HG02759 (cell line): ENCODE measurements at regions not wholly inside any gene's neighbourhood (a gene's known extent, or its start where the extent isn't known, plus 50 kb on each side); places are given as distances from the start of the nearest gene placed in this dataset.

Source experiments
- ATAC-seq: cut with Tn5 transposase; IDR thresholded peaks from one replicate; pipeline ENCODE4 v1.9.1; 2021; ENCODE audit warnings: mild to moderate bottlenecking, moderate library complexity; ENCODE audit not compliant: unreplicated experiment

DNA sequence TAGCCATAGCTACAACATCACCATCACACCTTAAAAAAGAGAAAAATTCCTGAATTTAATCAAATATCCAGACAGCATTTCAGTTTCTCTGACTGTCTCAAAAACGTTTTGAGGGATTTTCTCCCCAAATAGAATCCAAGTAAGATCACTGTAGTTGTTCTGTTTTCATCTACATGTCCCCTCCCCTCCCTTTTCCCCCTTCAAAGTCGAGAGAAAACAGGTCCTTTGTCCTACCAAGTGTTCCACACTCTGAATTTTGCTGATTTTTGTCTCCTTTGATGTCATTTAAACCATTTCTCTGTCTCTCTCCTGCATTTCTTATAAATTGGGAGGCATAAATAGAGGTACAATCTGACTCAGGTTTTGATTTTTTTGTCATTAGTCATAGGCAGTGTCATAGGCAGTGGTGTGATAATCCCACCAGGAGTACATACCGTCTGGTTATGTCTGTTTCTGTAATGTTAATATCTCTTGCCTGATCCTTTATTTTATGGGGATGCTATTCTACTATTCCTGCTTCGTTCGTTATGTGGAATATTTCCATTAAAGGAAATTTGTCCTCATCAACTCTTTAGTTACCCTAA lies 348.6 kb downstream of the PTTG2 start:
- no peak for ATAC-seq

DNA sequence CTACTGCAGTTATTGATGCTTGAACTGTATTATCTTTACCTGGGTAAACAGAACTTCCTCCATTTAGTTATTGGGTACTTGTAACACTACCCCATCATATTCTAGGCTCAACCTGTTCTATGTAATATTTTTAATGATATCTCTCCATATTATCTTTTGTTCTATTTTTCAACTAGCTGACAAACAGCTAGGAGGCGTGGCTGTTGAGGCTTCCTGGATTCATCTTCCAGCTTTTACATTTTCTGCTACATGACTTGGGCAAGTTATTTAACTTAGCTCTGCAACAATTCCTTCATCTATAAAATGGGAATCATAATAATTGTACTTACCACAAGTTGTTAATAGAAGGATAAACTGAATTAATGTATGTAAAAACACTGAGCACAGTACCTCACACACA lies 349.3 kb downstream of the PTTG2 start:
- no peak for ATAC-seq

DNA sequence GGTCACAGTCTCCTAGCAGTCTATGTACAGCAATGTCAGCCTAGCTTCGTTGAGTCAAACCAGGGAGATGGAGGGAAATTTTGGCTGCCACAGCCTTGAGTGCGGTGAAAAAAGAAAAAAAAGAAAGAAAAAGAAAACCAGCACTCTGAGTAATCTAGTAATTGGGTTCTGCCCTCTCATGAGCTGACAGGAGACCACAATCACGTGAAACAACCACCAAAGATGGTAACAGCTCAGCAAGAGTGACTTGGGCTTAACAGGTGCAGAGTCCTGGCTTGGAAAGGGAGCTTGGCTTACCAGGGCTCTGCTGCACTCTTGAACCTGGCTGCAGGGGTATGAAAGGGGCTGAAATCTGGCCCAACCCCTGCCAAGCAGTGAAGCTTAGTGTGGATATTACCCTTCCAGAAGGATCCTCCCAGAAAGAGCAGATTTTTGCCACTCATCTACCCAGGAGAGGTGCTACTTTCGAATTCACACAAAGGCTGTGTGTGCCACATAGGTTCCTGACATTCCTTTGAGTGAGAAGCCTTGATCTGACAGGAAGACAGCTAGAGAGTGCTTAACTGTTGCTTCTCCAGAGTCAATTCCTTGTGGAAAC lies 350.3 kb downstream of the PTTG2 start:
- ATAC-seq: peak; percentile 90

DNA sequence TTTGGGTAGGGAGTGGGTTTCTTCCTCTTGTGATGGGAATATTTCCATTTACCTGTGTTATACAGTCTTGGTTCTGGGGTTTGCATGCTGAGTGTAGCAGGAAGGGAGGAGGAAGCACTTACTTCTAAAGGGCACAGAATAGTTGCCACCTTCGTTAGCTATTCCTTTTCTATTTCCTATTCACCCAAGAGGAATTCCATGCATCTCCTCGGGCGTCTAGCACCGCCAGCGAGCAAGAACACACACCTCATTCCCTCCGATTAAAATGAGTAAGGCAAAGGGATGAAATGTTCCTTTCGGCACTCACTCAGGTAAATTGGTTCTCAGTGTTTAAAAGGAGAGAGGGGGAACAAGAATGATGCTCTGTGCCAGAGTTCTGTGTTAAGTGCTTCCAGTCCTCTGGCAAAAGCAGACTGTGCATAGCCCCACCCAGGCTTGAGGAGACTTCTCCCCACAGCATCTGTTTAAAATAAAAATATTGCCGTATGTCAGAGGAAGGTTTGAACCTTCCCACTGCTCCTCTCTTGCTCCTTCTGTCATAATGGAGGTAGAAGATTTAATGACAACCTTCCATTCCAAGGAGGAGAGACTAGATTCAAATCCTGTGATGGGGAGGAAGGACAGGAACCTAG lies 351.4 kb downstream of the PTTG2 start:
- ATAC-seq: no peak

DNA sequence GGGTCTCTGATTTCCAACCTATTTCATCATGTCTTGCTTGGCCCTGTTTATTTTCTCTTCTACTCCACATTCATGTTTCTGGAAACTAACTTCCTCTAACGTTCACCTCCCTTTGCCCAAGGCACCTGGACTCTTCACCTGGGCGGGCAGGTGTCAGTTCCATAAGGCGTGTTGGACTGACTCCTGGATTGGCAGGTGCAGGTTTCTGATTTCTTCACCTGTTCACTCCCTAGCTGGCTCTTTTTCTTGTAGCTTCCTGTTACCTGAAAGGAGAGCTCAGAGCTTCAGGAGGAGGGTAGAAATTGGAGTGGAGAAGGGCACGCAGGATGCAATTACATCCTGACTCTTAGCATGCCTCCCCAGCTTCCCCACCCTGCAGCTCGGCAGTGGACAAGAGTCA lies 350.8 kb upstream of the KLF3 start:
- ATAC-seq: no peak

DNA sequence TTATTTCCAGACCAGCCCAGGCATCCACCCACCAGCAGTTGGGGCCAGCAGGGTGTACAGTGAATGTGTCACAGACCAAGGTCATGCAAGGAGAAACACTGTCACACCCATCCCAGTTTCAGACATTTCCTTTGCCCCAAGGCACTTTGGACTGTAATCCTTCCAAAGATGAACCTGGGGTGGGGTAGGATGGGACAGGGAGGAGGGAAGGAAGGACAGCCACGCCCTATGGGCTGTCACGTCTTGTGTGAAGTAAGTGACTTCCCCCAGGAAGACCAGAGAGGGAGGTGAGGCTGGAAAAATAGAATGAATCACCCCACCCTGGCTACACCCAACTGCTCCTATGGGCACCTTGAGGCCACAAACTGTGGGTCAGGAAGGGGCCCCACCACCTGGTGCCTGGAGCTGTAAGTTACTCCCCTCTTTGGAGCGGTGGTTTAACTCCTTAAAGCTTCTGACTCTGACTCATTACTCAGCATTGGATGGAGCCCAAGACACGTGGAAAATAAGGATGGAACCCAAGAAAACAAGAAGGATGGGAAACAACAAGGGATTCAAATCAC lies 349.9 kb upstream of the KLF3 start:
- no peak for ATAC-seq

DNA sequence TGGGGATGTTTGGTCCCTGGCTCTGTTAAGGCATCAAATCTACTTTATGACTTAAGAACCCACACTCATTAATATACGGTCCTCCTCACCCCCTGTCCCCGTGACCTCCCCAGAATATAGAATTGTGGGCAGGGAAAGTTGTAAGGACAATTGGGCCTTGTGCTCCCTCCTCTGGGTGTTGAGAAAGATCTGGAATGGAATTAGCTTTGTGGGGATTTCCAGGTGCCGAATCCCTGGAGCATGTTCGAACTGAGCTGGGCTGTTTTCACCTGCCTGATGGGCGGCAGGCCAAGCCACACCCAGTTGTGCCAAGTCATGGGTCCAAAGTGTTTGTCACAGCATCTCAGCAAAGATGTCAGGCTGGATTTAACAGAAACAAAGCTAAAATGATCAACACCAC lies 349.3 kb upstream of the KLF3 start:
- ATAC-seq: no peak

DNA sequence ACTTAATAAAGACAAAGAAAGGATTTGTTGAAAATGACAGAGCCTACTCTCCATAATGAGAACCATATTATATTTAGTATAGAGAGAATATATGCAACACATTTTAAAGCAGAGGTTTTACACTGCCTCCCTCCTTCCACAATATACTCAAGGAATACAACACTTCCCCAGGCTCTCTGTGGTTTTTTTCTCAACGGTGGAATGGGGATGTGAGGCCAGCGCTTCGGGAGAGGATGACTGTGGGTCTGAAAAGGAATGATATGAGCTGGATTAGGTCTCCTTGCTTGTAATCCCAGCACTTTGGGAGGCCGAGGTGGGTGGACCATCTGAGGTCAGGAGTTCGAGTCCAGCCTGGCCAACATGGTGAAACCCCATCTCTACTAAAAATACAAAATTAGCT lies 348.7 kb upstream of the KLF3 start:
- no peak for ATAC-seq

DNA sequence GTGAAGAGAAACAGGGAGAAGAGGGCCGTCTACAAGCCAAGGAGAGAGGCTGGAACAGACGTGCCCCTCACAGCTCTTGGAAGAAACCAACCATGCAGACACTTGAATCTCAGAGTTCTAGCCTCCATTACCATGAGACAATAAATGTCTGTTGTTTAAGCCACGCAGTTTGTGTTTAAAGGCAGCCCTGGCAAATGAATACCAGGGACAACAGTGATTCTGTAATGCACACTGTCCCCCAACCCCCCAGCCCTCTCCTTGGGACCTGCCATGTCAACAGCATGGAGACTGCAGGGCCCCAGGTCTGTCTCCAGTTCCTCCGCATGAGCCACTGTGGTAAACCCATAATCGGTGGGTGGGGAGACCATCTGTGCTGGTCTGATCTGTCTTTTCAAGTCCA lies 348.0 kb upstream of the KLF3 start:
- ATAC-seq: no peak

DNA sequence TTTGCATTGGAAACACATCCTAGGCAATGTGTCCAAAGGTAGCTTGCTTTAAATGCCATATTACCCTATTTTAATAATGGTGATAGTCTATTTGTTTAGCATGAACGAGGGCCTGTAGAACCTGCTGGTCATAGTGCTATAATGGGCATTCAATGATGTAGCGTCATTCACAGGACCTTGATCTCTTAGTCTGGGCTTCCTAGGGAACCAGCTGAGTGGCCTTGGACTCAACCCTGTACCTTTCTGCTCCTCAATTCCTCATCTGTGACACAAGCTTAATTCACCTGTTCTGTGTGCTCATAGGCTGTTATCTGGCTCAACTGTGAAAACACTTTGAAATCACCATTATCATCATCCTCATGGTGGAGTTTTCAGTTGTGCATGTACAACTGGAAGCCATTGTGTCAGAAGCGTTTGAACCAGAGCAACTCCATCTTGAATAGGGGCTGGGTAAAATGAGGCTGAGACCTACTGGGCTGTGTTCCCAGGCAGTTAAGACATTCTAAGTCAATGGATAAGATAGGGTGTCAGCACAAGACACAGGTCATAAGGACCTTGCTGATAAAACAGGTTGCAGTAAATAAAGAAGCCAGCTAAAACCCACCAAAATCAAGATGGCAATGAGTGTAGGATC lies 346.8 kb upstream of the KLF3 start:
- no peak for ATAC-seq

DNA sequence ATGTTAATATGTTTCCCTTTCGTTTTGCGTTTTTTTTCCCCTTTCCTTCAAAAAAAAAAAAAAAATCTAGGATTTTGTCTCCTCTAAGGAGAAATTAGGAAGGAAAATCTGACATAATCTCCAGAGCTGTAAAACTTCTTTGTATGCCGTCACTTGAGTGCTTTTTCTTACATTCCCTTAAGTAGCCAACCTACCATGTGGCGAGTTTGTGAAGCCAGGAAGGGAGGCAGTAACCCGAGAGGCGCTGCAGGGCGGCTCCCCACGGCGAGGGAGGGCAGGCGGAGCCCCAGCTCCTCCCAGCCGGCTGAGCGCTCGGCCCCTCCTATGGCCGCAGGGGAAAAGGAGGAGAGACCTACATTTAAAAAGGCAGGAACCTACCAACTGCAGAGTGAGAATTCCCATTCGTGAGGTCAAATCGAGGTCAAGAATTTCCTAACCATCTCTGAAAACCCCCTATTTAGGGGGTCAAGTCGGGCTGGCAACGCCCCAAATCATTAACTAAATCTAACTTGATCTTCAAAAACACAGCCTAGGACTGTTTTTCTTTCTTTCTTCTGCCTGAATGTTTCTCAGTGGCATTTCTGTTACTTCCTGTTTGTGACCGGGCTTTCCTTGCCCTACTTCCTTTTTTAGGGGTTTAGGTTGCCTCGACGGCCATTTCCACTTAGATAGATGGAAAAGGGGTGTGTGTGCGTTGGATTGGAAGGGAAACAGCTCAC lies 345.1 kb upstream of the KLF3 start:
- peak; percentile 92 for ATAC-seq

DNA sequence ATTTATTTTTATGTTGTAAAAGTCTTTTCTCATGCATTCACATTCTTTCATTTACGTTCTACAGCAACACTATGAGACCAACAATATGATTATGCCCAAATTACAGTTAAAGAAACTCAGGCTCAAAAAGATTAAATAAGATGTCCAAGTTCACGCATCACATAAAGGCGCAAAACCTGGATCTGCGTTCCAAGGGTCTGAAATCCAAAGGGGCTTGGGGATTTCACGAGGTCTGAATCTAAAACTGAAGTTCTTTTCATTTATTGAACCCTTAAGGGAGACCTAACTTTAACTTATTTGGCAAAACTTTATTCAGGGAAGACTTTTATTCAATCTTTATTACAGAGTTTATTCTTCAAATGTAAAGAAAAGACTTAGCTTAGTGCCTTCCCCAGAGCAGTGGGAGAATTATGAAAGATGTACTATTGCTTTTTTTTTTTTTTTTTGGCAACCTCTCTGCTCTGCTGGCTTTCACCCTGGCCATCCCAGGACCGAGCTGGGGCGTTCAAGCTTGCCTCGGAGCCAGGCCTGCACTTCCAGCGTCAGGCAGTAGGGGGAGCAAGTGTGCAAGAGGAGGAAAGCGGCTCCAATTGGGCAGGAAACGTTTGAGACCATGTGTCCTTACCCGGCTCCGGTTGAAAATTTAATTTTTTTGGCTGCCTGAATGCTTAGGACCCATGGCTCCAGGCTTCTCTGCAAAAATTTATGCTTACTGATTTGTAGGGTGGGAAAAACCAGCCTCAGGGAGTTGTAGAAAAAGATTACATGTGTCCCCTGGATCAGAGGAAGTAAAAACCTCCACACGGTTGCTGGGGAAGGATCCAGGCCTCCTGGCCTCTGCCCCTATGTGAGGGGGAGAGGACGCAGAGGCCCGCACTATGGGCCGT lies 344.3 kb upstream of the KLF3 start:
- ATAC-seq: peak; percentile 43

DNA sequence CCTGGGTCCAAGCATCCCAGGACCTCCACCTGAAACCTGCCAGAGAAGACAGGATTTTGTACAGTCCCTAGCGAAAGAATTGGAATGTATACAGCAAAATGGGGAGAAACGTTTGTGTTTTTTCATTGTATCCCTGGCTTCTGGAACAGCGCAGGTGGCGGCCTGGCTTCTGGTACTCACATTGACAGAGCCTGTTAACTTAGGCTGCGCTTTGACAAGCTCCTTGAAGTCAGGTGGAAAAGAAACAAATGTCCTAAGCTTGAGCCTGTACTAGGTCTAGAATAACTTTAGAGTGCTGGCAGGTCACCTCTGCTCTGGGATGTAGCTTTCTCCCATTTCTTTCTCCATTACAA lies 343.7 kb upstream of the KLF3 start:
- ATAC-seq: no peak

DNA sequence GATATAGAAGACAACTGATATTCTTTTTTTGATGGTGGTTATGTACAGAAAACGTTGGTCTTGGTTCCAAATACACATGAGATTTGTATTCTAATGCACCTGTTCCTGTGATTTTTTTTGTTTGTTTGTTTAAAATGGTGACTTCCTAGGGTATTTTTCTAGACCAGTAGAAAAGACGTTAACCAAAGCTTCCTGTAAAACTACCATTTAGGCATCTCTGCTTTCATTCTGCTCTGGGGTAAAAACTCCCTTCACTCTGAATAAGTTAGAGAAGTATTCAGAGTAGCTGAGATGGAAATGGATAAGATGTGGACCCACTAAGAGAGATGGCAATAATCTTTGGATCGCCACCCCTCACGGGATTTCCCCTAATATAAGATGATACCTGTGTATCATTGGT lies 343.2 kb upstream of the KLF3 start:
- ATAC-seq: no peak

DNA sequence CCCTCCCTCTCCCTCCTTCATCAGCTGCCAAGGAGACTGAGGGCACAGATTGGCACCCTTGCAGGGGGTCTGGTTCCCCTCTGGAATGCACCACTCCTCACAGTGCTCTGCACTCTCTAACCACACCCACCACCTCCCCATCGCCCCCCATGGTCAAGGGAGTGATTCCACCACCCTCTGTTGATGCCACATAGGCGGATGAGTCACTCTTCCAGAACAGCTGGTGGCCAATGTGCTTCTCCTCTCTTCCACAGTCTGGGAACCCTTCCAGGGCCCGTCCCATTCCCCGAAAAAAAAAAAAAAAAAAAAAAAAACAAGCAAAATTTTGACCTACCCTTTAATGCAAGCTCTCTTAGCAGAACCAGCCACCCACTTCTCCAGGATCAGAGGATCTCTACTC lies 341.3 kb upstream of the KLF3 start:
- ATAC-seq: no peak

DNA sequence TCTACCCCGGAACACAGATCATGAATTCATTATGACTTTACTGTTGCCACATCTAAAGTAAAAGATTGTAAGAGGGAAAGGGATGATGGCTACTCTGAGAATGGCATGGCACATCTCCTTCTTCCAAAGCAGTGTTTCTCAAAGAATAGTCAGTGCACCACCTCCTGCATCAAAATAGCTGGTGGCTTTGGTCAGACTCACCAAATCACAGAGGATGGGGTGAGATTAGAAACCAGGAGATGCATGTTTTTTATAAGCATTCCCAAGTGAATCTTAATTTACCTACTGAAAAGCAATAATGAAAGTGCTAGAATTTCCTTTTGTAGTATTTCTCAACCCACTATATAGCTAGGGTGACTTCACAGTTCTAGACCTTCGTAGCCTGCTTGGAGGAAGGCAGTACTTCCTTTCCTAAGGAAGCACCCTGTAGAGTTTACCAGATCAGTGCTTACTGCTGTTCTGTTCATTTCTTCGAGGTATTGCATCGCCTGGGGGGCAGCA lies 340.8 kb upstream of the KLF3 start:
- no peak for ATAC-seq

DNA sequence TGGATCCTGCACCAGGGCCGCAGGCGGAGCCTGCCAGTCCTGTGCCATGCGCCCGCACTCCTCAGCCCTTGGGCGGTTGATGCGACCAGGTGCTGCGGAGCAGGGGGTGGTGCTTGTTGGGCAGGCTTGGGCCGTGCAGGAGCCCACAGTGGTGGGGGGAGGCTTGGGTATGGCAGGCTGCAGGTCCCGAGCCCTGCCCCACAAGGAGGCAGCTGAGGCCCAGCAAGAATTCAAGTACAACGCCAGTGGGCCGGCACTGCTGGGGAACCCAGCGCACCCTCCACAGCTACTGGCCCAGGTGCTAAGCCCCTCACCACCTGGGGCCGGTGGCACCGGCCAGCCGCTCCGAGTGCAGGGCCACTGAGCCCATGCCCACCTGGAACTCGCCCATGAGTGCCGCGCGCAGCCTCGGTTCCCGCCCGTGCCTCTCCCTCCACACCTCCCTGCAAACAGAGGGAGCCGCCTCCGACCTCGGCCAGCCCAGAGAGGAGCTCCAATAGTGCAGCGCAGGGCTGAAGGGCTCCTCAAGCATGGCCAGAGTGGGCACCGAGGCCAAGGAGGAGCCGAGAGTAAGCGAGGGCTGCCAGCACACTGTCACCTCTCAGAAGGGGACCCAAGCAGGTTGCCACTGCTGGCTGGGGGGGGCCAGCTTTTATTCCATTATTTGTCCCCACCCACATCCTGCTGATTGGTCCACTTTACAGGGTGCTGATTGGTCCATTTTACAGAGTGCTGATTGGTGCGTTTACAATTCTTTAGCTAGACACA lies 339.0 kb upstream of the KLF3 start:
- no peak for ATAC-seq

DNA sequence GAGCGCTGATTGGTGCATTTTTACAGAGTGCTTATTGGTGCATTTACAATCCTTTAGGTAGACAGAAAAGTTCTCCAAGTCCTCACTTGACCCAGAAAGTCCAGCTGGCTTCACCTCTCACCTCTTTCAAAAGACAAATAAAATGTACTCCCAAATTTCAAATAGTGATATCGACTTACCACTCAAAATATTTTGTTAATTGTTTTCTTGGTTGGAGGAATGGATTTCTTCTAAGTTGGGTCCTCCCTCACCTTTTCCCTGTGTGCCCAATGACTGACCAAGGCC lies 338.4 kb upstream of the KLF3 start:
- ATAC-seq: no peak

DNA sequence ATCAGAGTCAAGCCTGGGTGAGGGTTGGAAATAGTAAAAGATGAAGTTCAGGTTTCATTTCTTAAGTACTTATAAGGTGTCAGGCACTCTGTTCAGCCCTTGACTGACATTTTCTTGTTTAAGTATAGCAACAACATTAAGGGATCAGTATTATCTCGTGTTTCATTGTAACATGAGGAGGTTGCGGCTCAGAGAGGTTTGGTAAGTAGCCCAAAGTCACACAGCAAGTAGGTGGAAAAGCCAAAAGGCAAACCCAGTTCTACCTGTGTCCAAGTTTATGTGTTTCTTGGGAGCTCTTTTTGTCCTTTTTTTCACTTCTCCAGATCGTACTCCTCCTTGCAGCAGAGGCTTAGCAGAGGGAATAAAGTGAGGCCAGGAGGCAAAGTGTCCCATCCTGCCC lies 337.5 kb upstream of the KLF3 start:
- ATAC-seq: no peak

DNA sequence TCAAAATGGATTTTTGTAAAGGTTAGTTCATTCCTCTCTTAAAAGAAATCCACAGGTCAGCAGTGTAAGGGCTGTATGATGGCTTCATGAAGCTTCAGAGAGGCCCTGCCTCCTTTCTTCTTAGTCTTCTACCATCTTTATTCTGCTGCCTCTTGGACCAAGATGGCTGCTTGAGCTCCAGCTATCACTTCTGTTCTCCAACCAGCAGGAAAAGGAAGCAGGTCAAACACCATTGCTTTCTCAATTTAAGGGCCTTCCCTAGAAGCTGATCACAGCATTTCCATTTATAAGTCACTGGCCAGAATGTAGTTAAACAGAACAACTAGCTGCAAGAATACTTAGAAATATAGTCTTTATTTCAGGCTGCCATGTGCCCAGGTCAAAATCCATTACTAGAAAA lies 336.8 kb upstream of the KLF3 start:
- no peak for ATAC-seq
